ENCODE measurements at regions not wholly inside any gene's neighbourhood (a gene's known extent, or its start where the extent isn't known, plus 50 kb on each side); places are given as distances from the start of the nearest gene placed in this dataset.
"Not testable (repeated sequence)": the region's sequence is repeated elsewhere in the genome, so short reads cannot be mapped to it uniquely, and the experiment has no call there.

GRCh38 chr5:71905834-71906711 is 187.0 kb downstream of the CARTPT start:
- Mint-ChIP-seq H3K4me3 (no peak overlapping the region), H3K4me1 (ENCODE audit: low read depth) (no peaks in the 10 kb centered on the region), H3K27ac (no peak overlapping the region), H3K36me3 (ENCODE audit: low read depth) (no peaks in the 10 kb centered on the region), H3K9me3 (no peaks in the 10 kb centered on the region), H3K27me3 (ENCODE audit: insufficient read depth) (peaks cover 5% of the 10 kb centered on the region)
- no peak for DNase-seq (ENCODE audit: low spot score)
- intact Hi-C loops (cut with micrococcal nuclease) = no loop called here

- H3K9me3 Mint-ChIP-seq = no peaks in the 10 kb centered on the region
- intact Hi-C loops (cut with micrococcal nuclease) = no loop called here
Observed at GRCh38 chr5:71907001-71907588, 188.0 kb downstream of the CARTPT start.

GRCh38 chr5:71907608-71908145 is 188.6 kb downstream of the CARTPT start:
- Mint-ChIP-seq H3K36me3 (ENCODE audit: low read depth) (no peaks in the 10 kb centered on the region), H3K4me3 (no peak overlapping the region), H3K4me1 (ENCODE audit: low read depth) (no peaks in the 10 kb centered on the region), H3K9me3 (no peaks in the 10 kb centered on the region), H3K27me3 (ENCODE audit: insufficient read depth) (peaks cover 5% of the 10 kb centered on the region), H3K27ac (no peak overlapping the region)
- no peak for DNase-seq (ENCODE audit: low spot score)
- intact Hi-C loops (cut with micrococcal nuclease) = no loop called here

More at GRCh38 chr5:71907001-71907588, 188.0 kb downstream of the CARTPT start:
- H3K27me3 Mint-ChIP-seq (ENCODE audit: insufficient read depth) = peaks cover 5% of the 10 kb centered on the region
- no peak overlapping the region for H3K4me3 Mint-ChIP-seq
- H3K4me1 Mint-ChIP-seq (ENCODE audit: low read depth) = no peaks in the 10 kb centered on the region
- DNase-seq (ENCODE audit: low spot score) = no peak
- H3K27ac Mint-ChIP-seq = no peak overlapping the region
- H3K36me3 Mint-ChIP-seq (ENCODE audit: low read depth) = no peaks in the 10 kb centered on the region

DNA sequence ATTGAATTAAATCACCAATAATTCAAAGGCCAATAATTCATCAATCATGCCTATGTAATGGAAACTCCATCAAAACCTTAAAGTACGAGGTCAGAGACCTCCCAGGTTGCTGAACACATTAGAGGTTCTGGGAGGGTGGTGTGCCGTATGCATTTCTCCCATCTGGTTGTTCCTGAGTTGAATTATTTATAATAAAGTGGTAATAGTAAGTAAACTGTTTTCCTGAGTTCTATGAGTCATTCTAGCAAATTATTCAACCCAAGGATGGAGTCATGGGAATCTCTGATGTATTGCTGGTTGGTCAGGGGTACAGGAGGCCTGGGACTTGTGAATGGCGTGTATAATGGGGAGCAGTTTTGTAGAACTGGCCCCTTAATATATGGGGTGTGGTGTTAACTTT is 191.7 kb downstream of the CARTPT start:
- intact Hi-C loops (cut with micrococcal nuclease) = no loop called here
- Mint-ChIP-seq H3K4me3 (no peak overlapping the region), H3K27me3 (ENCODE audit: insufficient read depth) (peaks cover 4% of the 10 kb centered on the region), H3K9me3 (no peaks in the 10 kb centered on the region), H3K36me3 (ENCODE audit: low read depth) (no peaks in the 10 kb centered on the region), H3K4me1 (ENCODE audit: low read depth) (no peaks in the 10 kb centered on the region), H3K27ac (no peak overlapping the region)
- DNase-seq (ENCODE audit: low spot score) = no peak

DNA sequence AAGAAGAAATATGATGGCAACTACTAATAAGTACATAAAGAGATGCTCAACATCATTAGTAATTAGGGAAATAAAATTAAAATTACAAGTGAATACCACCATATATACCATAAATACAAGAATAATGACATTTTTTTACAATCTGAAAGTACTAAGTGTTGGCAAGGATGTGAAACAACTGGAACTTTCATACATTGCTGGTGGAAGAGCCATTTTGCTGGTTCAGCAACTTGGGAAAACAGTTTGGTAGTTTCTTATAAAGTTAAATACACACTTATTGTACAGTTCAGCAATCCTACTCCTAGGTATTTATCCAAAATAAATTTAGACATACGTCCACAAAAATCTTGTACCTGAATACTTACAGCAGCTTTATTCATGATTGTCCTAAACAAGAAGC is 192.9 kb downstream of the CARTPT start:
- Mint-ChIP-seq H3K9me3 (no peaks in the 10 kb centered on the region), H3K4me3 (no peak overlapping the region), H3K27me3 (ENCODE audit: insufficient read depth) (peaks cover 2% of the 10 kb centered on the region), H3K36me3 (ENCODE audit: low read depth) (no peaks in the 10 kb centered on the region), H3K4me1 (ENCODE audit: low read depth) (no peaks in the 10 kb centered on the region), H3K27ac (no peak overlapping the region)
- DNase-seq (ENCODE audit: low spot score) = no peak
- intact Hi-C loops (cut with micrococcal nuclease) = no loop called here

DNA sequence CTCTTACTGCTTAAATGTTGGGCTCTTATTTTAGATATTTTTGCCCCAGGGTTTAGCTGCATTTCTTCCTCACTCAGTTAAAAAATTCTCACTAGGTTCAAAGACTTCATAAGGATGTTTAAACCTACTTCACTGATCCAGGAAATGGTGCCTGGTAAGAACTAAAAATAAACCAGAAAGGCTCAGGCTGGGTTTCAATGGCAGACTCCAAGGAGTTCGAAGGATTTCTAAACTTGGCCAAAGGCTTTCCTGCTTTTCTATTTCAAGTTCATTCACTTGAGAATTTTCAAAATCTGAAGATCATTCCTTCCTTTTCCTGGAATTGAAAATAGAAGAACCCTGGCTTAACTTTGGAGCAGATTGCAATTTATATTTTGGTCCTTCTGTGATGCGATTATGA is 193.0 kb upstream of the MAP1B start:
- intact Hi-C loops (cut with micrococcal nuclease) = no loop called here
- Mint-ChIP-seq H3K9me3 (no peaks in the 10 kb centered on the region), H3K27ac (no peak overlapping the region), H3K4me1 (ENCODE audit: low read depth) (no peaks in the 10 kb centered on the region), H3K4me3 (no peak overlapping the region), H3K27me3 (ENCODE audit: insufficient read depth) (peaks cover 7% of the 10 kb centered on the region), H3K36me3 (ENCODE audit: low read depth) (no peaks in the 10 kb centered on the region)
- DNase-seq (ENCODE audit: low spot score) = no peak

GRCh38 chr5:71922584-71923106 is 184.6 kb upstream of the MAP1B start:
- DNase-seq (ENCODE audit: low spot score) = no peak
- Mint-ChIP-seq H3K9me3 (no peaks in the 10 kb centered on the region), H3K36me3 (ENCODE audit: low read depth) (no peaks in the 10 kb centered on the region), H3K4me1 (ENCODE audit: low read depth) (no peaks in the 10 kb centered on the region), H3K27ac (no peak overlapping the region), H3K4me3 (no peak overlapping the region), H3K27me3 (ENCODE audit: insufficient read depth) (peaks cover 9% of the 10 kb centered on the region)
- intact Hi-C loops (cut with micrococcal nuclease) = no loop called here

DNA sequence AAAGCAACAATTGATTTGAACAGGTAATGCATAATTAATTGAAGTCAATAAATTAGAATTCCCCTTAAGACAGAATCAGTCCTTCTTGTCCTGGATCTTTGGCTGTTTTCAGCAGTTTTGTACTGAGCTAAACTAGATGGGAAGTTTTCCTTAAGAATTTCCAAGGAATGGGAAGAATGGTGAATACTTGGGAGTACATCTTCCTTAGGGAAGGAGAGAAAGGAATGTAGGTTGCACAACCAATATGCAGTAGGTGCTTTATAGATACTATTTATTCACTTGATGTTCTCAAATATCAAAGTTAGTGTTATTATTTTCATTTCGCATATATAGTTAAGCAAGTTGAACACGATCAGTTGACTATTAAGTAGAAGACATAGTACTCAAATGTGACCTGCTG is 183.5 kb upstream of the MAP1B start:
- Mint-ChIP-seq H3K36me3 (ENCODE audit: low read depth) (no peaks in the 10 kb centered on the region), H3K27me3 (ENCODE audit: insufficient read depth) (peaks cover 9% of the 10 kb centered on the region), H3K27ac (no peak overlapping the region), H3K4me1 (ENCODE audit: low read depth) (no peaks in the 10 kb centered on the region), H3K4me3 (no peak overlapping the region), H3K9me3 (no peaks in the 10 kb centered on the region)
- intact Hi-C loops (cut with micrococcal nuclease) = no loop called here
- DNase-seq (ENCODE audit: low spot score) = no peak

DNA sequence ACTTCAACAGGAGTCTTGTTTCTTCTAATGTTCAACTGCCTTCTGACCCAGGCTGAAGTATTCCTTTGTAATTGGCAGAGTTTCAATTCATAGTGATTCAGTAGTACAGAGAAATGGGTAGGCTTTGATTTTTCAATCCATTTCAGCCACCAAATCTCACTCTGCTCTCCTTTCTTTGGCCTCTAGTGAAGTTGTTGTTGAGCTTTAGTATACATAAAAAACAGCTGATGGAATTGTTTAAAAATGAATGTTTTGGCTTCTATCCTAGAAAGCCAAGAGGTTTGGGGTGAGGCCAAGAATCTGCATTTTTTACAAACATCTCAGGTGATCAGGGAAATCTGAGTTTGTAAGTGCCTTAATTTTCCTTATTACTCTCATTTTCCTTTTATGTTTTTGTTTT is 182.9 kb upstream of the MAP1B start:
- H3K4me1 Mint-ChIP-seq (ENCODE audit: low read depth) = no peaks in the 10 kb centered on the region
- intact Hi-C loops (cut with micrococcal nuclease) = no loop called here
- H3K9me3 Mint-ChIP-seq = no peaks in the 10 kb centered on the region

GRCh38 chr5:71924980-71925379 is 182.3 kb upstream of the MAP1B start:
- H3K27ac Mint-ChIP-seq = no peak overlapping the region
- H3K27me3 Mint-ChIP-seq (ENCODE audit: insufficient read depth) = peaks cover 4% of the 10 kb centered on the region
- intact Hi-C loops (cut with micrococcal nuclease) = no loop called here
- no peak overlapping the region for H3K4me3 Mint-ChIP-seq
- no peak for DNase-seq (ENCODE audit: low spot score)
- H3K4me1 Mint-ChIP-seq (ENCODE audit: low read depth) = no peaks in the 10 kb centered on the region
- no peaks in the 10 kb centered on the region for H3K36me3 Mint-ChIP-seq (ENCODE audit: low read depth)
- no peaks in the 10 kb centered on the region for H3K9me3 Mint-ChIP-seq

More for the DNA sequence above, 182.9 kb upstream of the MAP1B start:
- no peaks in the 10 kb centered on the region for H3K36me3 Mint-ChIP-seq (ENCODE audit: low read depth)
- H3K4me3 Mint-ChIP-seq = no peak overlapping the region
- DNase-seq (ENCODE audit: low spot score) = no peak
- no peak overlapping the region for H3K27ac Mint-ChIP-seq
- peaks cover 4% of the 10 kb centered on the region for H3K27me3 Mint-ChIP-seq (ENCODE audit: insufficient read depth)

DNA sequence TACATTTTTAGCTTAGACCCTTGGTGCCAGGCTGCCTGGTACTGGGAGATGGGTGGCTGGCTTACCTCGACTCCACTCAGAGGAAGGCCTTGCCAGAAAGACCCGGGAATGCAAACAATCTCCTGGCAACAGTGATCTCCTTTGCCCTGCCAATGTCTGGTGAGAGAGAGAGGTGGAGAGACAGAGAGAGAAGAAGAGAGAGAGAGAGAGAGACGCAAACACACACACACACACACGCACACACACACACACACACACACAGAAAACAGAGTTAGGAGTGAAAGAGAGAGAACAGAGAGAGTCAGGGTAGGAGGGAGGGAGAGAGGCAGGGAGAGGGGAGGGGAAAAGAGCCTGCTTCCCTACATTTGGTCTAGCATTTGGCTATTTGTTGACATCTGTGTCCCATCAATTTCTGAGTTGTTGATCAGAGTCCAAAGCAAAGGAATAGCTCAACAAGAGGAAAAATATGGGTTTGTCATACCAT is 181.6 kb upstream of the MAP1B start:
- Mint-ChIP-seq H3K36me3 (ENCODE audit: low read depth) (no peaks in the 10 kb centered on the region), H3K27me3 (ENCODE audit: insufficient read depth) (peaks cover 4% of the 10 kb centered on the region), H3K27ac (no peak overlapping the region), H3K9me3 (no peaks in the 10 kb centered on the region), H3K4me1 (ENCODE audit: low read depth) (no peaks in the 10 kb centered on the region), H3K4me3 (no peak overlapping the region)
- intact Hi-C loops (cut with micrococcal nuclease) = no loop called here
- no peak for DNase-seq (ENCODE audit: low spot score)

- H3K4me3 Mint-ChIP-seq = no peak overlapping the region
Observed at GRCh38 chr5:71929003-71929402, 178.3 kb upstream of the MAP1B start.

GRCh38 chr5:71930554-71930953 is 176.7 kb upstream of the MAP1B start:
- H3K27ac Mint-ChIP-seq; DNase-seq (ENCODE audit: low spot score); H3K36me3 Mint-ChIP-seq (ENCODE audit: low read depth); intact Hi-C loops (cut with micrococcal nuclease); H3K4me3 Mint-ChIP-seq; H3K27me3 Mint-ChIP-seq (ENCODE audit: insufficient read depth); H3K4me1 Mint-ChIP-seq (ENCODE audit: low read depth); H3K9me3 Mint-ChIP-seq: not testable (repeated sequence)

More at GRCh38 chr5:71929003-71929402, 178.3 kb upstream of the MAP1B start:
- Mint-ChIP-seq H3K4me1 (ENCODE audit: low read depth) (no peaks in the 10 kb centered on the region), H3K27ac (no peak overlapping the region), H3K27me3 (ENCODE audit: insufficient read depth) (peaks cover 6% of the 10 kb centered on the region), H3K36me3 (ENCODE audit: low read depth) (no peaks in the 10 kb centered on the region), H3K9me3 (no peaks in the 10 kb centered on the region)
- no peak for DNase-seq (ENCODE audit: low spot score)
- intact Hi-C loops (cut with micrococcal nuclease) = no loop called here
